H1 (cell line): ENCODE measurements at regions not wholly inside any gene's neighbourhood (a gene's known extent, or its start where the extent isn't known, plus 50 kb on each side); places are given as distances from the start of the nearest gene placed in this dataset.

Experiments
- CTCF ChIA-PET: fragments of 300-600 bp; sonication (Branson Sonifier 250); formaldehyde crosslinking; loops from one replicate; lab custom pipeline; 2021; ENCODE audit not compliant: partially characterized antibody; lab: Charles Lee
- POLR2A ChIA-PET: fragments of 300-600 bp; sonication (Branson Sonifier 250); formaldehyde crosslinking; loops from one replicate; lab custom pipeline; 2021; ENCODE audit warnings: inconsistent platforms; ENCODE audit not compliant: partially characterized antibody; lab: Charles Lee
- DNase-seq, 2 experiments: peaks; one replicate each; pipeline versions ENCODE4 v3.0.0 to v3.0.0-alpha.2; 2010 to 2022; ENCODE audit warnings: low spot score in 2 of 2, low read depth in 1 of 2, mixed read lengths in 1 of 2
- FAIRE-seq: peaks from 2 replicates; lab custom pipeline; 2011; peaks lifted over from hg19 to GRCh38; lab: Jason Lieb, UNC
- H2AFZ ChIP-seq: 2 replicates; pipeline ENCODE4 v1.8.1; 2012; ENCODE audit warnings: low read length, inconsistent platforms
- H2AK5ac ChIP-seq: 2 replicates; pipeline ENCODE4 v1.6.1; 2013; ENCODE audit warnings: low read depth, low read length
- H2BK120ac ChIP-seq: replicated peaks from 2 replicates; pipeline ENCODE3; 2013; ENCODE audit warnings: low read depth, low read length, inconsistent platforms
- H2BK12ac ChIP-seq: 2 replicates; pipeline ENCODE4 v1.6.1; 2013; ENCODE audit warnings: low read depth, low read length
- H2BK15ac ChIP-seq: 2 replicates; pipeline ENCODE4 v1.6.1; 2013; ENCODE audit warnings: low read length
- H2BK20ac ChIP-seq: 2 replicates; pipeline ENCODE4 v1.6.1; 2013; ENCODE audit warnings: low read length
- H2BK5ac ChIP-seq: 2 replicates; pipeline ENCODE4 v1.6.1; 2013; ENCODE audit warnings: low read depth, low read length
- H3K14ac ChIP-seq: 2 replicates; pipeline ENCODE4 v1.6.1; 2013; ENCODE audit warnings: inconsistent platforms; ENCODE audit not compliant: insufficient read length
- H3K18ac ChIP-seq: 2 replicates; pipeline ENCODE4 v1.6.1; 2013; ENCODE audit warnings: low read length; ENCODE audit errors: extremely low read depth
- H3K23ac ChIP-seq: 2 replicates; pipeline ENCODE4 v1.6.1; 2013; ENCODE audit warnings: inconsistent platforms; ENCODE audit not compliant: insufficient read length
- H3K23me2 ChIP-seq: 2 replicates; pipeline ENCODE4 v1.6.1; 2013; ENCODE audit warnings: low read depth, low read length
- H3K27ac ChIP-seq: 2 replicates; pipeline ENCODE4 v1.6.1; 2011; ENCODE audit warnings: low read depth, low read length, inconsistent platforms
- H3K27me3 ChIP-seq, 4 experiments: replicated peaks in 1 of 4; 1 replicate in 1 of 4; 2 replicates in 3 of 4; pipeline versions ENCODE4 v1.6.1 to v1.8.1; 2011 to 2013; ENCODE audit warnings: low read length in 3 of 4, mild to moderate bottlenecking in 3 of 4, inconsistent platforms in 2 of 4, mixed read lengths in 2 of 4, moderate library complexity in 1 of 4; ENCODE audit not compliant: control insufficient read depth in 3 of 4, insufficient read depth in 3 of 4; ENCODE audit errors: extremely low read depth in 1 of 4
- H3K36me3 ChIP-seq, 4 experiments: 2 replicates each; pipeline versions ENCODE4 v1.6.1 to v1.8.1; 2011 to 2013; ENCODE audit warnings: mild to moderate bottlenecking in 4 of 4, low read length in 3 of 4, moderate library complexity in 2 of 4, control low read depth in 1 of 4, inconsistent platforms in 1 of 4; ENCODE audit not compliant: insufficient read depth in 4 of 4, control insufficient read depth in 2 of 4
- H3K4ac ChIP-seq: replicated peaks from 2 replicates; pipeline ENCODE3; 2013; ENCODE audit warnings: low read length, low read depth, mixed read lengths, inconsistent platforms; ENCODE audit not compliant: insufficient read length
- H3K4me1 ChIP-seq, 4 experiments: replicated peaks in 1 of 4; 1 replicate in 1 of 4; 2 replicates in 3 of 4; pipeline versions ENCODE4 v1.6.1 to v1.8.1; 2011 to 2013; ENCODE audit warnings: low read length in 3 of 4, inconsistent platforms in 2 of 4, mixed read lengths in 1 of 4; ENCODE audit not compliant: insufficient read depth in 4 of 4, control insufficient read depth in 3 of 4
- H3K4me2 ChIP-seq, 2 experiments: 2 replicates each; pipeline versions ENCODE4 v1.6.1 to v1.8.1; 2011 to 2013; ENCODE audit warnings: low read depth in 2 of 2, low read length in 2 of 2, control low read depth in 1 of 2, inconsistent platforms in 1 of 2, mild to moderate bottlenecking in 1 of 2; ENCODE audit not compliant: insufficient read depth in 1 of 2
- H3K4me3 ChIP-seq, 4 experiments: fragments of 200-600, 300-600 bp in 1 of 4; sonication (generic), shearing (Covaris generic), sonication (Bioruptor Twin) in 1 of 4; 2 replicates each; pipeline versions ENCODE4 v1.5.1 to v1.8.1; 2011 to 2016; ENCODE audit warnings: low read length in 4 of 4, low read depth in 3 of 4, control low read depth in 2 of 4, inconsistent platforms in 2 of 4, mild to moderate bottlenecking in 2 of 4, mixed read lengths in 1 of 4, moderate library complexity in 1 of 4; ENCODE audit not compliant: insufficient read depth in 2 of 4; ENCODE audit errors: extremely low read depth in 1 of 4
- H3K56ac ChIP-seq: replicated peaks from 2 replicates; pipeline ENCODE3; 2013; ENCODE audit warnings: low read depth, mild to moderate bottlenecking, mixed read lengths, low read length, inconsistent platforms; ENCODE audit not compliant: insufficient read length
- H3K79me1 ChIP-seq: 2 replicates; pipeline ENCODE4 v1.6.1; 2013; ENCODE audit warnings: low read depth, low read length, control low read depth
- H3K79me2 ChIP-seq, 2 experiments: 2 replicates each; pipeline versions ENCODE4 v1.6.1 to v1.8.1; 2012 to 2013; ENCODE audit warnings: low read length in 2 of 2, mild to moderate bottlenecking in 2 of 2, inconsistent platforms in 1 of 2; ENCODE audit not compliant: insufficient read depth in 2 of 2, control insufficient read depth in 1 of 2
- H3K9ac ChIP-seq, 4 experiments: replicated peaks in 1 of 4; 1 replicate in 1 of 4; 2 replicates in 3 of 4; pipeline versions ENCODE4 v1.6.1 to v1.8.1; 2011 to 2013; ENCODE audit warnings: low read depth in 3 of 4, low read length in 3 of 4, control low read depth in 2 of 4, mild to moderate bottlenecking in 2 of 4, moderate library complexity in 2 of 4, inconsistent platforms in 1 of 4; ENCODE audit errors: extremely low read depth in 1 of 4
- H3K9me3 ChIP-seq, 2 experiments: 2 replicates each; pipeline versions ENCODE4 v1.6.1 to v1.8.1; 2012 to 2013; ENCODE audit warnings: mild to moderate bottlenecking in 2 of 2, moderate library complexity in 2 of 2, control low read depth in 1 of 2, inconsistent platforms in 1 of 2, low read depth in 1 of 2, low read length in 1 of 2, mixed read lengths in 1 of 2; ENCODE audit not compliant: insufficient read depth in 2 of 2
- H4K20me1 ChIP-seq, 2 experiments: replicated peaks in 1 of 2; 2 replicates each; pipeline versions ENCODE3 to v1.8.1; 2011 to 2013; ENCODE audit warnings: inconsistent platforms in 2 of 2, low read length in 2 of 2, mild to moderate bottlenecking in 1 of 2; ENCODE audit not compliant: insufficient read depth in 2 of 2, control insufficient read depth in 1 of 2
- H4K5ac ChIP-seq: 2 replicates; pipeline ENCODE4 v1.6.1; 2013; ENCODE audit warnings: low read length, low read depth, mixed read lengths, inconsistent platforms; ENCODE audit not compliant: insufficient read length
- H4K8ac ChIP-seq: 2 replicates; pipeline ENCODE4 v1.8.0; 2013; ENCODE audit warnings: mild to moderate bottlenecking, moderate library complexity, low read length, inconsistent platforms; ENCODE audit not compliant: insufficient read depth; ENCODE audit errors: extremely low read depth
- H4K91ac ChIP-seq: replicated peaks from 2 replicates; pipeline ENCODE3; 2013; ENCODE audit warnings: low read length, mixed read lengths, inconsistent platforms; ENCODE audit not compliant: insufficient read length
- BCL11A ChIP-seq, 2 experiments: IDR thresholded peaks; one replicate each; pipeline ENCODE4 v1.6.1; 2011; ENCODE audit warnings: low read depth in 2 of 2, low read length in 2 of 2, mild to moderate bottlenecking in 2 of 2
- CHD2 ChIP-seq: IDR thresholded peaks from 2 replicates; pipeline ENCODE4 v1.6.1; 2012; ENCODE audit warnings: low read length, improper control_type of control experiment
- GABPA ChIP-seq: IDR thresholded peaks from 2 replicates; pipeline ENCODE4 v1.6.1; 2011; ENCODE audit warnings: mild to moderate bottlenecking, low read length, moderate library complexity, borderline replicate concordance; ENCODE audit not compliant: insufficient read depth
- JUN ChIP-seq: IDR thresholded peaks from 2 replicates; pipeline ENCODE4 v1.6.1; 2011; ENCODE audit warnings: low read depth, mild to moderate bottlenecking, improper control_type of control experiment, low read length
- JUND ChIP-seq: IDR thresholded peaks from 2 replicates; pipeline ENCODE4 v1.6.1; 2011; ENCODE audit warnings: mild to moderate bottlenecking, improper control_type of control experiment, low read length
- KDM4A ChIP-seq: IDR thresholded peaks from one replicate; pipeline ENCODE4 v1.7.1; 2012; ENCODE audit warnings: low read depth, mild to moderate bottlenecking, moderate library complexity, low read length, inconsistent platforms; ENCODE audit not compliant: severe bottlenecking
- POLR2A ChIP-seq, 2 experiments: IDR thresholded peaks; 1 replicate in 1 of 2; 2 replicates in 1 of 2; pipeline ENCODE4 v1.6.1; 2011; ENCODE audit warnings: low read depth in 2 of 2, low read length in 2 of 2, mild to moderate bottlenecking in 2 of 2; ENCODE audit errors: control extremely low read depth in 1 of 2
- RBBP5 ChIP-seq: IDR thresholded peaks from 2 replicates; pipeline ENCODE4 v1.7.1; 2012; ENCODE audit warnings: low read depth, mild to moderate bottlenecking, inconsistent platforms, low read length, moderate library complexity, borderline replicate concordance
- SIN3A ChIP-seq, 2 experiments: IDR thresholded peaks in 1 of 2; conservative IDR thresholded peaks in 1 of 2; 2 replicates each; pipeline ENCODE4 v1.6.1; 2011 to 2012; ENCODE audit warnings: low read length in 2 of 2, improper control_type of control experiment in 1 of 2, low read depth in 1 of 2, mild to moderate bottlenecking in 1 of 2
- SP4 ChIP-seq: IDR thresholded peaks from 2 replicates; pipeline ENCODE4 v1.6.1; 2012; ENCODE audit warnings: low read length, inconsistent platforms

DNA sequence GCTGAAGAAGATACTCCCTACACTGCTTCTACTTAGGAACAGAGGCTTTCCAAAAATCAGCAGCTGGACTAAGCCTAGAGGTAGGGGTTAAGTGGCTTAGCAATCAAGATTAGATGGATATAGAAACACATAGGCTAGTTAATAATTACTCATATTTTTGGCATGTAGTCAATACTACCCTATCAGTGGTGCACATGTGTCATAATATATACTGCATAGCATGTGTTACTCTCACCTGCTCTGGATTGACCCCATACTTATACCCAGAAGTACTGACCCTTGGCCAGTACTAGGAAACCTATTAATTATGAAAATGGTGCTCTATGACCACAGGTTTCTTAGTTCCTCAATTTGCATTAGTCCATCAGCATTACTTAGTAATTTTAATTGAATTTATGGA is 528.4 kb upstream of the LMO3 start:
- Histone ChIP-seq H3K23me2 (no peaks in the 10 kb centered on the region), H2AK5ac (no peak overlapping the region), H3K56ac (no peak overlapping the region), H4K5ac (no peak overlapping the region), H2AFZ (no peak overlapping the region), H4K8ac (no peak overlapping the region), H3K79me2 (no peaks in the 10 kb centered on the region), H2BK120ac (no peak overlapping the region), H4K91ac (no peak overlapping the region), H3K9me3 (no peaks in the 10 kb centered on the region), H3K4me3 (no peak overlapping the region), H2BK15ac (no peak overlapping the region), H3K4me1 (no peaks in the 10 kb centered on the region), H3K4me2 (no peak overlapping the region), H3K27me3 (no peaks in the 10 kb centered on the region), H2BK12ac (no peak overlapping the region), H3K4ac (no peak overlapping the region), H3K18ac (no peak overlapping the region), H4K20me1 (no peaks in the 10 kb centered on the region), H3K36me3 (no peaks in the 10 kb centered on the region), H2BK5ac (no peak overlapping the region), H3K27ac (no peak overlapping the region), H3K9ac (no peak overlapping the region), H3K23ac (no peak overlapping the region), H3K14ac (no peak overlapping the region), H2BK20ac (no peak overlapping the region), H3K79me1 (no peaks in the 10 kb centered on the region)
- DNase-seq = no peak
- ChIA-PET CTCF (no interaction called here), POLR2A (no interaction called here)
- TF ChIP-seq CHD2 = no peak
- TF ChIP-seq BCL11A (IDR thresholded peaks at IDR 0.05; ENCODE audit: low read depth in 2 of 2, low read length in 2 of 2) = no peak
- TF ChIP-seq GABPA = no peak
- TF ChIP-seq SP4 = no peak
- TF ChIP-seq RBBP5 = no peak
- no peak for TF ChIP-seq SIN3A (conservative IDR thresholded peaks at IDR 0.05 in 1 of 2, IDR thresholded peaks at IDR 0.05 in 1 of 2; ENCODE audit: low read depth in 1 of 2, low read length in 2 of 2)
- TF ChIP-seq KDM4A = no peak
- TF ChIP-seq JUN = no peak
- TF ChIP-seq POLR2A (IDR thresholded peaks at IDR 0.05; ENCODE audit: control extremely low read depth in 1 of 2, low read depth in 2 of 2, low read length in 2 of 2) = no peak
- no peak for TF ChIP-seq JUND
- FAIRE-seq = no peak
